Activated CD8-positive, alpha-beta memory T cell treated with anti-CD3 and anti-CD28 coated beads, Interleukin-2, amount 50 U/mL, for 4 hours (primary cell): ENCODE measurements at regions not wholly inside any gene's neighbourhood (a gene's known extent, or its start where the extent isn't known, plus 50 kb on each side); places are given as distances from the start of the nearest gene placed in this dataset.
"Not testable (repeated sequence)": the region's sequence is repeated elsewhere in the genome, so short reads cannot be mapped to it uniquely, and the experiment has no call there.

Source experiments
- DNase-seq: peaks from one replicate; pipeline ENCODE4 v3.0.0-alpha.2; 2020

- DNase-seq: no peak
Observed at GRCh38 chr22:48718818-48719500, 1108.7 kb downstream of the BRD1 start.

- no peak for DNase-seq
Observed at GRCh38 chr22:48717883-48718817, 1109.5 kb downstream of the BRD1 start.

- DNase-seq: no peak
Observed at GRCh38 chr22:48717076-48717810, 1110.4 kb downstream of the BRD1 start.

GRCh38 chr22:48716154-48716553, 1111.5 kb downstream of the BRD1 start:
- not testable (repeated sequence) for DNase-seq

GRCh38 chr22:48715511-48715910, 1112.2 kb downstream of the BRD1 start:
- no peak for DNase-seq

- no peak for DNase-seq
Observed at GRCh38 chr22:48714231-48714630, 1113.4 kb downstream of the BRD1 start.

- no peak for DNase-seq
Observed at GRCh38 chr22:48713272-48714205, 1114.1 kb downstream of the BRD1 start.

GRCh38 chr22:48712558-48713271, 1115.0 kb downstream of the BRD1 start:
- DNase-seq: no peak

GRCh38 chr22:48711669-48712068, 1116.0 kb downstream of the BRD1 start:
- no peak for DNase-seq

GRCh38 chr22:48711031-48711431, 1116.6 kb downstream of the BRD1 start:
- DNase-seq: no peak

- DNase-seq: no peak
Observed at GRCh38 chr22:48710410-48710809, 1117.3 kb downstream of the BRD1 start.

- no peak for DNase-seq
Observed at GRCh38 chr22:48709976-48710375, 1117.7 kb downstream of the BRD1 start.

GRCh38 chr22:48709453-48709852, 1118.2 kb downstream of the BRD1 start:
- no peak for DNase-seq

- no peak for DNase-seq
Observed at GRCh38 chr22:48708558-48709245, 1119.0 kb downstream of the BRD1 start.

- no peak for DNase-seq
Observed at GRCh38 chr22:48707763-48708557, 1119.7 kb downstream of the BRD1 start.

- DNase-seq: no peak
Observed at GRCh38 chr22:48706934-48707762, 1120.5 kb downstream of the BRD1 start.

GRCh38 chr22:48705917-48706605, 1121.6 kb downstream of the BRD1 start:
- DNase-seq: no peak

GRCh38 chr22:48705159-48705916, 1122.3 kb downstream of the BRD1 start:
- DNase-seq: no peak
